K562 (cell line): ENCODE measurements at regions not wholly inside any gene's neighbourhood (a gene's known extent, or its start where the extent isn't known, plus 50 kb on each side); places are given as distances from the start of the nearest gene placed in this dataset.

Experiments
- ATAC-seq: fragments of 200-7000 bp; cut with Tn5 transposase; 3 replicates; pipeline ENCODE4 v1.9.1; 2020; ENCODE audit warnings: moderate library complexity
- BruUV-seq: library from RNA; stranded (reverse); fragments of 400-500 nt; replicated peaks from 2 replicates; lab custom pipeline; 2021; lab: Mats Ljungman, UMichigan
- CTCF ChIA-PET: fragments of 300-600 bp; formaldehyde crosslinking; extraction: SDS; loops from one replicate; lab custom pipeline; 2021; ENCODE audit warnings: low intra/inter-chr PET ratio; lab: Yijun Ruan, JAX
- POLR2A ChIA-PET: fragments of 300-600, 350-650 bp; sonication (Branson Sonifier 250); formaldehyde crosslinking; extraction: SDS; loops from one replicate; lab custom pipeline; 2021; ENCODE audit warnings: antibody characterized with exemption, inconsistent platforms; lab: Yijun Ruan, JAX
- DNase-seq, 4 experiments: peaks; one replicate each; pipeline versions ENCODE4 v3.0.0 to v3.0.0-alpha.2; 2011 to 2018; ENCODE audit warnings: low spot score in 3 of 4, mixed read lengths in 3 of 4; ENCODE audit errors: extremely low read depth in 1 of 4
- FAIRE-seq: peaks from 2 replicates; lab custom pipeline; 2011; peaks lifted over from hg19 to GRCh38; lab: Jason Lieb, UNC
- H2AFZ ChIP-seq: 2 replicates; pipeline ENCODE4 v1.6.0; 2011; ENCODE audit warnings: low read depth, low read length, control low read depth, inconsistent platforms
- H3K27ac ChIP-seq: fragments of 200-600 bp; 3 replicates; pipeline ENCODE4 v1.8.0; 2011; ENCODE audit warnings: low read depth, mild to moderate bottlenecking, control low read depth, inconsistent platforms, low read length, moderate library complexity, mixed read lengths; ENCODE audit errors: extremely low read depth
- H3K27me3 ChIP-seq, 2 experiments: fragments of 300-600 bp in 1 of 2; 2 replicates in 1 of 2; 3 replicates in 1 of 2; pipeline versions ENCODE4 v1.6.0 to v1.8.0; 2011; ENCODE audit warnings: inconsistent platforms in 2 of 2, low read length in 2 of 2, mild to moderate bottlenecking in 1 of 2, mixed read lengths in 1 of 2, moderate library complexity in 1 of 2; ENCODE audit not compliant: control insufficient read depth in 2 of 2, insufficient read depth in 2 of 2
- H3K36me3 ChIP-seq: fragments of 300-600 bp; 3 replicates; pipeline ENCODE4 v1.8.0; 2011; ENCODE audit warnings: mild to moderate bottlenecking, low read length, inconsistent platforms; ENCODE audit not compliant: control insufficient read depth, insufficient read depth
- H3K4me1 ChIP-seq, 2 experiments: fragments of 200-600 bp in 1 of 2; replicated peaks in 1 of 2; 2 replicates in 1 of 2; 3 replicates in 1 of 2; pipeline versions ENCODE4 v1.5.1 to v1.8.0; 2011; ENCODE audit warnings: inconsistent platforms in 2 of 2, low read length in 2 of 2, mild to moderate bottlenecking in 1 of 2, mixed read lengths in 1 of 2, moderate library complexity in 1 of 2; ENCODE audit not compliant: control insufficient read depth in 2 of 2, insufficient read depth in 2 of 2
- H3K4me2 ChIP-seq: 2 replicates; pipeline ENCODE4 v1.6.1; 2011; ENCODE audit warnings: low read length, control low read depth, inconsistent platforms, mixed read lengths; ENCODE audit not compliant: insufficient read depth
- H3K4me3 ChIP-seq: fragments of 200-600 bp; sonication (generic), shearing (Covaris generic); 2 replicates; pipeline ENCODE4 v1.5.1; 2016; ENCODE audit warnings: control low read depth, inconsistent platforms
- H3K79me2 ChIP-seq: fragments of 200-600 bp; 3 replicates; pipeline ENCODE4 v1.8.0; 2011; ENCODE audit warnings: low read length, inconsistent platforms; ENCODE audit not compliant: control insufficient read depth, insufficient read depth
- H3K9ac ChIP-seq, 2 experiments: 2 replicates each; pipeline versions ENCODE4 v1.6.0 to v1.6.1; 2011; ENCODE audit warnings: low read depth in 2 of 2, low read length in 2 of 2, control low read depth in 1 of 2, inconsistent platforms in 1 of 2, mild to moderate bottlenecking in 1 of 2, mixed read lengths in 1 of 2; ENCODE audit not compliant: insufficient read depth in 1 of 2
- H3K9me1 ChIP-seq: one replicate; pipeline ENCODE4 v1.6.0; 2011; ENCODE audit warnings: inconsistent platforms, mild to moderate bottlenecking, low read length, moderate library complexity; ENCODE audit not compliant: control insufficient read depth, insufficient read depth
- H3K9me3 ChIP-seq: replicated peaks from 2 replicates; pipeline ENCODE4 v1.5.1; 2011; ENCODE audit warnings: low read depth, low read length, inconsistent platforms; ENCODE audit not compliant: control insufficient read depth, insufficient read depth
- H4K20me1 ChIP-seq: replicated peaks from 2 replicates; pipeline ENCODE4 v1.6.1; 2011; ENCODE audit warnings: low read length, inconsistent platforms, mixed read lengths; ENCODE audit not compliant: control insufficient read depth, insufficient read depth
- CHD4 ChIP-seq: fragments of 200-600 bp; sonication (generic); IDR thresholded peaks from 3 replicates; pipeline ENCODE4 v1.6.1; 2012; ENCODE audit warnings: low read depth, mild to moderate bottlenecking, mixed read lengths, low read length, inconsistent platforms; ENCODE audit not compliant: insufficient read depth, insufficient replicate concordance, poor library complexity, severe bottlenecking
- FOXP1 ChIP-seq: sonication (generic); formaldehyde crosslinking; IDR thresholded peaks from 2 replicates; pipeline ENCODE4 v1.8.0; 2022; ENCODE audit warnings: mild to moderate bottlenecking, missing genetic modification reagents
- MCM7 ChIP-seq, 2 experiments: fragments of 450-650 bp; IDR thresholded peaks; 2 replicates each; pipeline ENCODE4 v1.6.1; 2016 to 2018
- MYNN ChIP-seq, 2 experiments: sonication (generic); formaldehyde crosslinking in 1 of 2; IDR thresholded peaks; 2 replicates each; pipeline versions ENCODE4 v1.5.0 to v1.6.1; 2016 to 2020; ENCODE audit warnings: antibody characterized with exemption in 1 of 2, missing genetic modification reagents in 1 of 2
- ZFP36 ChIP-seq: fragments of 150-350 bp; IDR thresholded peaks from 2 replicates; pipeline ENCODE4 v1.6.1; 2018; ENCODE audit warnings: low read length, low read depth; ENCODE audit not compliant: partially characterized antibody
- ZNF77 ChIP-seq: fragments of 250-450 bp; sonication (Bioruptor Pico); IDR thresholded peaks from 2 replicates; pipeline ENCODE4 v1.5.0; 2020
- WGBS: fragments of 100-300 bp; shearing (Covaris generic); methylation state at CpG from one replicate; pipeline ENCODE4 v1.1.6; 2016; ENCODE audit warnings: low coverage, mixed read lengths; ENCODE audit not compliant: insufficient coverage; ENCODE audit errors: missing lambda C conversion rate; 5-methylcytosine and 5-hydroxymethylcytosine counted together
- in situ Hi-C: fragments of 300-500 bp; cut with MboI; formaldehyde crosslinking; loops from 4 replicates; pipeline ENCODE4 v1.15.0; 2018; ENCODE audit warnings: inconsistent platforms, mixed read lengths
- intact Hi-C: fragments of 100-400 bp; cut with micrococcal nuclease; formaldehyde crosslinking; loops from 2 replicates; pipeline ENCODE4 v1.14.2; 2022

- in situ Hi-C loops (no loop called here), intact Hi-C loops (no loop called here)
- H3K36me3 ChIP-seq, result no peaks in the 10 kb centered on the region
- ChIA-PET POLR2A (no interaction called here), CTCF (no interaction called here)
- H3K9me1 ChIP-seq, result no peaks in the 10 kb centered on the region
- H3K9me3 ChIP-seq, result no peaks in the 10 kb centered on the region
- H3K79me2 ChIP-seq, result no peaks in the 10 kb centered on the region
- FAIRE-seq (no peak), DNase-seq (no peak), ATAC-seq (no peak)
- H3K4me3 ChIP-seq, result no peak overlapping the region
- H3K27ac ChIP-seq, result no peak overlapping the region
- no peak overlapping the region for H2AFZ ChIP-seq
- H4K20me1 ChIP-seq, result no peaks in the 10 kb centered on the region
- 5% methylated on average over 4 of the region's 4 CpGs for WGBS
- no TSS peak for BruUV-seq
- no peak overlapping the region for H3K4me2 ChIP-seq
- H3K9ac ChIP-seq, result no peak overlapping the region
- no peaks in the 10 kb centered on the region for H3K27me3 ChIP-seq
- no peaks in the 10 kb centered on the region for H3K4me1 ChIP-seq
- TF ChIP-seq MCM7 (IDR thresholded peaks at IDR 0.05) (no peak), FOXP1 (CRISPR knock-in tag) (no peak), ZNF77 (no peak), CHD4 (no peak)
These were observed 101.8 kb upstream of the SYNCRIP start for GRCh38 chr6:85744433-85744970.

- no peak for FAIRE-seq
- CTCF ChIA-PET, result no interaction called here
- Histone ChIP-seq H3K27ac (no peak overlapping the region), H3K4me3 (no peak overlapping the region), H2AFZ (no peak overlapping the region), H3K4me1 (no peaks in the 10 kb centered on the region), H4K20me1 (no peaks in the 10 kb centered on the region), H3K9me1 (no peaks in the 10 kb centered on the region), H3K36me3 (no peaks in the 10 kb centered on the region), H3K79me2 (no peaks in the 10 kb centered on the region), H3K4me2 (no peak overlapping the region), H3K27me3 (no peaks in the 10 kb centered on the region), H3K9ac (no peak overlapping the region), H3K9me3 (no peaks in the 10 kb centered on the region)
- in situ Hi-C loops (no loop called here), intact Hi-C loops (no loop called here)
- peak in 1 of 4 experiments; percentile 5 for DNase-seq
- ATAC-seq, result no peak
- TF ChIP-seq ZFP36, result peak; percentile 65
- no peak for TF ChIP-seq MYNN (IDR thresholded peaks at IDR 0.05)
- no peak for TF ChIP-seq MYNN (CRISPR knock-in tag; IDR thresholded peaks at IDR 0.05)
- POLR2A ChIA-PET, result no interaction called here
- BruUV-seq, result no TSS peak
These were observed 83.5 kb upstream of the SYNCRIP start for GRCh38 chr6:85726206-85726605.
